RPMI7951 (cell line): ENCODE measurements at regions not wholly inside any gene's neighbourhood (a gene's known extent, or its start where the extent isn't known, plus 50 kb on each side); places are given as distances from the start of the nearest gene placed in this dataset.

Source experiments
- DNase-seq: peaks from one replicate; pipeline ENCODE4 v3.0.0-alpha.2; 2012; ENCODE audit warnings: low read depth

GRCh38 chr5:147168578-147169327 is 66.1 kb upstream of the STK32A start:
- no peak for DNase-seq

GRCh38 chr5:147169399-147169798 is 65.4 kb upstream of the STK32A start:
- no peak for DNase-seq

- no peak for DNase-seq
These were observed 64.9 kb upstream of the STK32A start for GRCh38 chr5:147169901-147170300.

- no peak for DNase-seq
These were observed 64.2 kb upstream of the STK32A start for GRCh38 chr5:147170603-147171002.

- no peak for DNase-seq
These were observed 60.1 kb upstream of the STK32A start for GRCh38 chr5:147174671-147175265.

GRCh38 chr5:147175516-147176097 is 59.2 kb upstream of the STK32A start:
- DNase-seq: no peak

- DNase-seq: no peak
These were observed 58.4 kb upstream of the STK32A start for GRCh38 chr5:147176422-147176821.

- DNase-seq: peak; percentile 21
These were observed 57.5 kb upstream of the STK32A start for GRCh38 chr5:147177125-147177840.

GRCh38 chr5:147179562-147180147 is 55.2 kb upstream of the STK32A start:
- no peak for DNase-seq

- DNase-seq: no peak
These were observed 54.1 kb upstream of the STK32A start for GRCh38 chr5:147180751-147181150.
